ENCODE measurements at regions not wholly inside any gene's neighbourhood (a gene's known extent, or its start where the extent isn't known, plus 50 kb on each side); places are given as distances from the start of the nearest gene placed in this dataset.

DNA sequence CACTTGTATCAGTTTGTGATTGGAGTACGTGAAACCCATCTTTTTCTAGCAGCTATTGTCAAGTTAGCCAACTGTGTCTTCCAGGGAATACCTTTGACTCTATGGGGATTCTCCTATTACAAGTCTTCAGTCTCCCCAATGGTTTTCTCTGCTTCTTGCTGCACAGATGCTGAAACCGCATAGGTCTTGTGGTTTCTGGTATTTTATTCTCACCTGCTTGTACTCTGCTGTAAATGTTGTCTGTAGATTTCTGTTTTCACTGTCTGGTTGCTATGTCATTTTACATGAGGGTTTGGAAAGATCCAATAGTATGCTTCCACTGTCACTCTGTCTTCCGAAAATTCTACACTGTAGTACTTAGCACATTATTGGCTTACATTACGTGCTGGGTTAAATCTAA is 1196.9 kb upstream of the C9orf72 start:
- Histone ChIP-seq H3F3A (ENCODE audit: insufficient read depth, low read length) (no peaks in the 10 kb centered on the region), H3K9me3 (replicated peaks; ENCODE audit: insufficient read depth, low read length) (no peaks in the 10 kb centered on the region), H3K9ac (ENCODE audit: low read length) (no peak overlapping the region), H3K4me1 (ENCODE audit: low read length) (peaks cover 15% of the 10 kb centered on the region), H3K79me2 (ENCODE audit: low read length) (no peaks in the 10 kb centered on the region), H3K9me2 (replicated peaks; ENCODE audit: insufficient read depth, low read length) (no peaks in the 10 kb centered on the region), H3K4me3 (ENCODE audit: low read length) (no peak overlapping the region), H3K27me3 (replicated peaks; ENCODE audit: insufficient read depth, low read length) (no peaks in the 10 kb centered on the region), H3K4me2 (ENCODE audit: low read depth, low read length) (no peak overlapping the region), H4K20me1 (ENCODE audit: insufficient read depth, low read length) (no peaks in the 10 kb centered on the region), H3K27ac (ENCODE audit: low read length) (no peak overlapping the region), H3K36me3 (replicated peaks; ENCODE audit: insufficient read depth, low read length) (no peaks in the 10 kb centered on the region), H2AFZ (ENCODE audit: low read length) (no peak overlapping the region)
- peak; percentile 60 for DNase-seq
- TF ChIP-seq EZH2 (optimal IDR thresholded peaks at IDR 0.05; ENCODE audit: low read depth, low read length) (no peak), CTCF (IDR thresholded peaks at IDR 0.05; ENCODE audit: low read length) (no peak), EZH2phosphoT487 (IDR thresholded peaks at IDR 0.05; ENCODE audit: low read length) (no peak)

- Histone ChIP-seq H3K79me2 (ENCODE audit: low read length) (no peaks in the 10 kb centered on the region), H3K4me2 (ENCODE audit: low read depth, low read length) (no peak overlapping the region), H3K9me3 (replicated peaks; ENCODE audit: insufficient read depth, low read length) (no peaks in the 10 kb centered on the region), H3K27me3 (replicated peaks; ENCODE audit: insufficient read depth, low read length) (no peaks in the 10 kb centered on the region), H2AFZ (ENCODE audit: low read length) (no peak overlapping the region), H3K4me1 (ENCODE audit: low read length) (peaks cover 13% of the 10 kb centered on the region), H3K9me2 (replicated peaks; ENCODE audit: insufficient read depth, low read length) (no peaks in the 10 kb centered on the region), H4K20me1 (ENCODE audit: insufficient read depth, low read length) (no peaks in the 10 kb centered on the region), H3F3A (ENCODE audit: insufficient read depth, low read length) (no peaks in the 10 kb centered on the region), H3K4me3 (ENCODE audit: low read length) (no peak overlapping the region), H3K36me3 (replicated peaks; ENCODE audit: insufficient read depth, low read length) (no peaks in the 10 kb centered on the region), H3K9ac (ENCODE audit: low read length) (no peak overlapping the region), H3K27ac (ENCODE audit: low read length) (no peak overlapping the region)
- TF ChIP-seq EZH2 (optimal IDR thresholded peaks at IDR 0.05; ENCODE audit: low read depth, low read length): no peak
- no peak for TF ChIP-seq EZH2phosphoT487 (IDR thresholded peaks at IDR 0.05; ENCODE audit: low read length)
- TF ChIP-seq CTCF (IDR thresholded peaks at IDR 0.05; ENCODE audit: low read length): no peak
- DNase-seq: no peak
Measured at GRCh38 chr9:28770827-28771226, 1197.5 kb upstream of the C9orf72 start.

DNA sequence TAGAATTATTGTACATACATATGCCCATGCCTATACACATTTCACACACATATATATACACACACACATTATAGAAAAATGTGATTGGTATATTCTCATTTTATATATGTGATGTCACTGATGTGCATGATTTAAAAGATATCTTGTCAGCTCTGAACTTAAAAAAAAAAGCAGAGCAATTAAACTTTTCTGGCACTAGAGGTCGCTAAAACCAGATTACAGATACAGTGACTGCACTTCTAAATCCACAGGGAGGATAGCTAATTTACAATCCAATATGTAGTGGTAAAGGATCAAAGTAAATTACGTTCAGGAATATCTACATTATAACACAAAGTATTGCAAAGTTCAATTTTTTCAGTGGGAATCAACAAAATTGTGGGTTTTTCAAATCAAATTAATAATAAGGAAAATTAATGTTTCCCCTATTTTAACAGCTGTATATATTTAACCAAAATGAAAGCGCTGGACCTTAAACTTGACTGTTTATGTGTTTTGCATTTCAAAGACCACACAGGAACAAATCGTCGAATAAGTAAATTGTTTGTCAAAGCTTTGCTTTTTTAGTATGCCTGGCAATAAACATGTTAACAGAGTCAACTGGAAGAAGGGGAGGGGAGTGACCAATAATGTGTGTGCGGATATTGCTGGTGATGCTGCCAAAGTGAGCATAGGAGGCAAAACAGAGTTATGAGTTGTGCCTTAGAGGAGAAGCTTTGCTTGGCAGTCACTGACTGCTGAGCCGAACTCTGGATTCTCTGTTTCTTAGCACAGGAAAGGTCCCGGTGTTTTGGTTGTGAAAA is 1201.4 kb upstream of the C9orf72 start:
- peak; percentile 51 for DNase-seq
- peak; percentile 64 for TF ChIP-seq CTCF (IDR thresholded peaks at IDR 0.05; ENCODE audit: low read length)
- no peak for TF ChIP-seq EZH2phosphoT487 (IDR thresholded peaks at IDR 0.05; ENCODE audit: low read length)

More for the DNA sequence above, 1201.4 kb upstream of the C9orf72 start:
- H3K27me3 ChIP-seq (replicated peaks; ENCODE audit: insufficient read depth, low read length): no peaks in the 10 kb centered on the region
- H3K4me2 ChIP-seq (ENCODE audit: low read depth, low read length): no peak overlapping the region
- no peaks in the 10 kb centered on the region for H3F3A ChIP-seq (ENCODE audit: insufficient read depth, low read length)
- H3K9ac ChIP-seq (ENCODE audit: low read length): no peak overlapping the region
- H3K9me2 ChIP-seq (replicated peaks; ENCODE audit: insufficient read depth, low read length): no peaks in the 10 kb centered on the region
- no peak overlapping the region for H3K4me3 ChIP-seq (ENCODE audit: low read length)
- H3K36me3 ChIP-seq (replicated peaks; ENCODE audit: insufficient read depth, low read length): no peaks in the 10 kb centered on the region
- H3K79me2 ChIP-seq (ENCODE audit: low read length): no peaks in the 10 kb centered on the region
- no peaks in the 10 kb centered on the region for H4K20me1 ChIP-seq (ENCODE audit: insufficient read depth, low read length)
- no peak overlapping the region for H2AFZ ChIP-seq (ENCODE audit: low read length)
- H3K4me1 ChIP-seq (ENCODE audit: low read length): peaks cover 12% of the 10 kb centered on the region
- no peaks in the 10 kb centered on the region for H3K9me3 ChIP-seq (replicated peaks; ENCODE audit: insufficient read depth, low read length)
- no peak overlapping the region for H3K27ac ChIP-seq (ENCODE audit: low read length)
